ENCODE measurements at regions not wholly inside any gene's neighbourhood (a gene's known extent, or its start where the extent isn't known, plus 50 kb on each side); places are given as distances from the start of the nearest gene placed in this dataset.

GRCh38 chr12:60148831-60149230, 553.0 kb downstream of the SLC16A7 start:
- DNase-seq: no peak

- DNase-seq: no peak
Observed at GRCh38 chr12:60152756-60153155, 556.9 kb downstream of the SLC16A7 start.

- no peak for DNase-seq
Observed at GRCh38 chr12:60159761-60160160, 563.9 kb downstream of the SLC16A7 start.

GRCh38 chr12:60162988-60163720, 567.3 kb downstream of the SLC16A7 start:
- peak; percentile 22 for DNase-seq

GRCh38 chr12:60165781-60166180, 570.0 kb downstream of the SLC16A7 start:
- no peak for DNase-seq

- no peak for DNase-seq
Observed at GRCh38 chr12:60168441-60168840, 572.6 kb downstream of the SLC16A7 start.

- no peak for DNase-seq
Observed at GRCh38 chr12:60169904-60170303, 574.1 kb downstream of the SLC16A7 start.

GRCh38 chr12:60172266-60173211, 576.7 kb downstream of the SLC16A7 start:
- DNase-seq: no peak

- no peak for DNase-seq
Observed at GRCh38 chr12:60173224-60174170, 577.7 kb downstream of the SLC16A7 start.

GRCh38 chr12:60174476-60174875, 578.6 kb downstream of the SLC16A7 start:
- no peak for DNase-seq

GRCh38 chr12:60174941-60175340, 579.1 kb downstream of the SLC16A7 start:
- no peak for DNase-seq

- no peak for DNase-seq
Observed at GRCh38 chr12:60176891-60177290, 581.1 kb downstream of the SLC16A7 start.

GRCh38 chr12:60180298-60180697, 584.5 kb downstream of the SLC16A7 start:
- no peak for DNase-seq

- no peak for DNase-seq
Observed at GRCh38 chr12:60182354-60182753, 586.5 kb downstream of the SLC16A7 start.

- no peak for DNase-seq
Observed at GRCh38 chr12:60184096-60184495, 588.3 kb downstream of the SLC16A7 start.

GRCh38 chr12:60185060-60185459, 589.2 kb downstream of the SLC16A7 start:
- no peak for DNase-seq

- no peak for DNase-seq
Observed at GRCh38 chr12:60191271-60191670, 595.4 kb downstream of the SLC16A7 start.

GRCh38 chr12:60191676-60192359, 596.0 kb downstream of the SLC16A7 start:
- no peak for DNase-seq

- no peak for DNase-seq
Observed at GRCh38 chr12:60194678-60195077, 598.8 kb downstream of the SLC16A7 start.

GRCh38 chr12:60195483-60195882, 599.7 kb downstream of the SLC16A7 start:
- no peak for DNase-seq

GRCh38 chr12:60196366-60196765, 600.5 kb downstream of the SLC16A7 start:
- no peak for DNase-seq

GRCh38 chr12:60197589-60197988, 601.8 kb downstream of the SLC16A7 start:
- no peak for DNase-seq
